SK-N-SH (cell line): ENCODE measurements at regions not wholly inside any gene's neighbourhood (a gene's known extent, or its start where the extent isn't known, plus 50 kb on each side); places are given as distances from the start of the nearest gene placed in this dataset.

Experiments used
- CTCF ChIA-PET: fragments of 300-600, 350-600 bp; formaldehyde crosslinking; extraction: SDS; loops from one replicate; lab custom pipeline; 2021; lab: Yijun Ruan, JAX
- POLR2A ChIA-PET: fragments of 350-600 bp; sonication (Branson Sonifier 250); formaldehyde crosslinking; extraction: SDS; loops from one replicate; lab custom pipeline; 2020; ENCODE audit warnings: antibody characterized with exemption, inconsistent platforms; lab: Yijun Ruan, JAX
- DNase-seq: peaks from one replicate; pipeline ENCODE4 v3.0.0; 2012
- H2AFZ ChIP-seq: fragments of 200-600 bp; sonication (generic); 2 replicates; pipeline ENCODE4 v1.8.1; 2016; ENCODE audit warnings: antibody characterized with exemption, mild to moderate bottlenecking, low read depth
- H3F3A ChIP-seq: fragments of 200-600 bp; sonication (generic); replicated peaks from 2 replicates; pipeline ENCODE3; 2016; ENCODE audit warnings: antibody characterized with exemption, mild to moderate bottlenecking; ENCODE audit not compliant: insufficient read depth
- H3K27ac ChIP-seq, 2 experiments: fragments of 200-500 bp in 1 of 2; fragments of 200-600 bp in 1 of 2; sonication (Bioruptor generic) in 1 of 2; sonication (generic), shearing (Covaris generic) in 1 of 2; 2 replicates each; pipeline versions ENCODE4 v1.5.1 to v1.6.1; 2014 to 2016; ENCODE audit warnings: low read depth in 2 of 2, inconsistent platforms in 1 of 2, low read length in 1 of 2, mild to moderate bottlenecking in 1 of 2, mixed read lengths in 1 of 2
- H3K27me3 ChIP-seq: fragments of 200-600 bp; sonication (generic), shearing (Covaris generic); 2 replicates; pipeline ENCODE4 v1.6.1; 2016; ENCODE audit warnings: mixed run types; ENCODE audit not compliant: insufficient read depth
- H3K36me3 ChIP-seq, 2 experiments: fragments of 200-500 bp in 1 of 2; fragments of 200-600 bp in 1 of 2; sonication (Bioruptor generic) in 1 of 2; sonication (generic) in 1 of 2; replicated peaks in 1 of 2; 2 replicates each; pipeline versions ENCODE3 to v1.5.1; 2014 to 2016; ENCODE audit warnings: low read length in 1 of 2, mild to moderate bottlenecking in 1 of 2; ENCODE audit not compliant: insufficient read depth in 2 of 2, control insufficient read depth in 1 of 2
- H3K4me1 ChIP-seq, 2 experiments: fragments of 200-500 bp in 1 of 2; fragments of 200-600 bp in 1 of 2; sonication (Bioruptor generic) in 1 of 2; sonication (generic), shearing (Covaris generic) in 1 of 2; 2 replicates each; pipeline versions ENCODE4 v1.5.1 to v1.6.1; 2014 to 2016; ENCODE audit warnings: low read depth in 1 of 2, low read length in 1 of 2, mixed run types in 1 of 2; ENCODE audit not compliant: insufficient read depth in 2 of 2, control insufficient read depth in 1 of 2
- H3K4me2 ChIP-seq: fragments of 200-600 bp; sonication (generic), shearing (Covaris generic); 2 replicates; pipeline ENCODE4 v1.6.1; 2017; ENCODE audit warnings: mixed run types
- H3K4me3 ChIP-seq, 2 experiments: fragments of 200-500 bp in 1 of 2; fragments of 200-600 bp in 1 of 2; sonication (Bioruptor generic) in 1 of 2; sonication (generic), shearing (Covaris generic) in 1 of 2; 2 replicates each; pipeline versions ENCODE4 v1.5.1 to v1.8.1; 2014 to 2016; ENCODE audit warnings: low read depth in 2 of 2, inconsistent platforms in 1 of 2, low read length in 1 of 2, mild to moderate bottlenecking in 1 of 2, mixed read lengths in 1 of 2, moderate library complexity in 1 of 2
- H3K79me2 ChIP-seq: fragments of 200-600 bp; sonication (generic); 2 replicates; pipeline ENCODE4 v1.8.1; 2017; ENCODE audit warnings: mild to moderate bottlenecking; ENCODE audit not compliant: insufficient read depth
- H3K9ac ChIP-seq: fragments of 200-600 bp; sonication (generic); 2 replicates; pipeline ENCODE4 v1.6.1; 2017; ENCODE audit warnings: mixed run types
- H3K9me2 ChIP-seq: fragments of 200-600 bp; sonication (generic); 2 replicates; pipeline ENCODE4 v1.6.1; 2017; ENCODE audit warnings: mixed run types
- H3K9me3 ChIP-seq: fragments of 200-600 bp; sonication (generic); 2 replicates; pipeline ENCODE4 v1.6.1; 2017; ENCODE audit warnings: mixed run types, mild to moderate bottlenecking, moderate library complexity
- H4K20me1 ChIP-seq: fragments of 200-600 bp; sonication (generic); 2 replicates; pipeline ENCODE4 v1.6.1; 2017; ENCODE audit warnings: mild to moderate bottlenecking, mixed run types; ENCODE audit not compliant: insufficient read depth
- FOSL2 ChIP-seq: IDR thresholded peaks from 2 replicates; pipeline ENCODE4 v1.4.0; 2012; ENCODE audit warnings: low read depth, mild to moderate bottlenecking, moderate library complexity, borderline replicate concordance
- JUND ChIP-seq: IDR thresholded peaks from 2 replicates; pipeline ENCODE4 v1.4.0; 2012
- MEF2A ChIP-seq: IDR thresholded peaks from 2 replicates; pipeline ENCODE4 v1.4.0; 2012; ENCODE audit warnings: low read depth, borderline replicate concordance
- MXI1 ChIP-seq: IDR thresholded peaks from 2 replicates; pipeline ENCODE4 v1.6.1; 2012; ENCODE audit warnings: mild to moderate bottlenecking, low read depth, low read length, improper control_type of control experiment
- NRF1 ChIP-seq: IDR thresholded peaks from 2 replicates; pipeline ENCODE4 v1.6.1; 2012; ENCODE audit warnings: low read depth, mild to moderate bottlenecking, low read length
- POLR2AphosphoS5 ChIP-seq: IDR thresholded peaks from 2 replicates; pipeline ENCODE4 v1.6.1; 2012; ENCODE audit warnings: low read depth, low read length
- RAD21 ChIP-seq: IDR thresholded peaks from 2 replicates; pipeline ENCODE4 v1.6.1; 2012; ENCODE audit warnings: mild to moderate bottlenecking, low read length
- RFX5 ChIP-seq: IDR thresholded peaks from 2 replicates; pipeline ENCODE4 v1.6.1; 2012; ENCODE audit warnings: mild to moderate bottlenecking, improper control_type of control experiment, low read length
- RXRA ChIP-seq: IDR thresholded peaks from 2 replicates; pipeline ENCODE4 v1.4.0; 2012; ENCODE audit warnings: low read depth, mild to moderate bottlenecking, borderline replicate concordance
- SMC3 ChIP-seq: IDR thresholded peaks from 2 replicates; pipeline ENCODE4 v1.6.1; 2012; ENCODE audit warnings: low read depth, low read length, improper control_type of control experiment
- TAF1 ChIP-seq: IDR thresholded peaks from 2 replicates; pipeline ENCODE4 v1.6.1; 2012; ENCODE audit warnings: low read depth, mild to moderate bottlenecking, low read length, moderate library complexity, borderline replicate concordance
- TEAD4 ChIP-seq: IDR thresholded peaks from 2 replicates; pipeline ENCODE4 v1.4.0; 2012; ENCODE audit warnings: mild to moderate bottlenecking, borderline replicate concordance; ENCODE audit not compliant: insufficient read depth
- YY1 ChIP-seq: IDR thresholded peaks from 2 replicates; pipeline ENCODE4 v1.4.0; 2012; ENCODE audit warnings: low read depth, mild to moderate bottlenecking
- WGBS: methylation state at CpG from one replicate; pipeline ENCODE4 v1.1.6; 2017; ENCODE audit warnings: low lambda C conversion rate; 5-methylcytosine and 5-hydroxymethylcytosine counted together
- TF ChIP-seq, protein P1 (sequence below): IDR thresholded peaks from 2 replicates; pipeline ENCODE4; 2012
- TF ChIP-seq, protein P2 (sequence below): IDR thresholded peaks from 2 replicates; pipeline ENCODE4 v1.4.0; 2012; ENCODE audit warnings: low read depth, borderline replicate concordance
- TF ChIP-seq, protein P3 (sequence below): IDR thresholded peaks from 2 replicates; pipeline ENCODE4 v1.6.1; 2012; ENCODE audit warnings: mild to moderate bottlenecking, low read depth, low read length, moderate library complexity
- TF ChIP-seq, protein P4 (sequence below): fragments of 150-350 bp; IDR thresholded peaks from 2 replicates; pipeline ENCODE4 v1.6.1; 2016; ENCODE audit warnings: mild to moderate bottlenecking, low read depth, low read length
- TF ChIP-seq, protein P5 (sequence below): fragments of 150-350 bp; IDR thresholded peaks from 2 replicates; pipeline ENCODE4 v1.6.1; 2017; ENCODE audit warnings: antibody characterized with exemption, low read length, low read depth, borderline replicate concordance
- TF ChIP-seq, protein P6 (sequence below): IDR thresholded peaks from 2 replicates; pipeline ENCODE4 v1.4.0; 2012; ENCODE audit warnings: low read depth, borderline replicate concordance

DNA sequence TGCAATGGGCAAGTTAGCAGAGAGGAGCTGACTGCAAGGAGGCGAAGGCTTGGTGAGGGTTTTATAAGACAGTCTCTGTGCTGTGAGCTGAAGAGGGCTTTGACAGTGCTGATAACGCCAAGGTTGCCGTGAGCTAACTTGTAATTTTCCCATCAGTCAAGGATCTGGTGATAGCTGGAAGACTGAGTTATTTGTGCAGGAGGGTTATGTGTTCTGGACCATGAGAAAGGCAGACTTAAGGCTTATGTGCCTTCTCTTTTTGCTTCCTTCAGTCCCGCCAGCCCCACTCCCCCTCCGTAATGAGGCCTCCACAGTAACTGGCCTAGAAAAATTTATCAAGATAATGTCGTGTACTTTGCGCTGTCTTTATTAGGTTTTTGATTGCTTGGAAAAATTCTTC lies 94.6 kb downstream of the RTP5 start:
- Histone ChIP-seq H3K36me3 (no peaks in the 10 kb centered on the region), H3K9me2 (no peaks in the 10 kb centered on the region), H4K20me1 (no peaks in the 10 kb centered on the region), H3K79me2 (no peaks in the 10 kb centered on the region), H3K9me3 (no peaks in the 10 kb centered on the region), H3K27me3 (no peaks in the 10 kb centered on the region), H3K4me2 (no peak overlapping the region), H3K4me3 (no peak overlapping the region), H3K9ac (no peak overlapping the region), H3F3A (peaks cover 17% of the 10 kb centered on the region), H2AFZ (no peak overlapping the region), H3K4me1 (peaks cover 8 to 15% of the 10 kb centered on the region in 2 experiments; a peak in 3 of 4 replicates), H3K27ac (no peak overlapping the region)
- TF ChIP-seq MXI1 (no peak), JUND (no peak), TEAD4 (no peak), MEF2A (no peak), SMC3 (no peak), TAF1 (no peak), NRF1 (no peak), RAD21 (no peak), POLR2AphosphoS5 (no peak), RXRA (no peak), FOSL2 (no peak), YY1 (no peak), RFX5 (no peak)
- TF ChIP-seq, protein P1, sequence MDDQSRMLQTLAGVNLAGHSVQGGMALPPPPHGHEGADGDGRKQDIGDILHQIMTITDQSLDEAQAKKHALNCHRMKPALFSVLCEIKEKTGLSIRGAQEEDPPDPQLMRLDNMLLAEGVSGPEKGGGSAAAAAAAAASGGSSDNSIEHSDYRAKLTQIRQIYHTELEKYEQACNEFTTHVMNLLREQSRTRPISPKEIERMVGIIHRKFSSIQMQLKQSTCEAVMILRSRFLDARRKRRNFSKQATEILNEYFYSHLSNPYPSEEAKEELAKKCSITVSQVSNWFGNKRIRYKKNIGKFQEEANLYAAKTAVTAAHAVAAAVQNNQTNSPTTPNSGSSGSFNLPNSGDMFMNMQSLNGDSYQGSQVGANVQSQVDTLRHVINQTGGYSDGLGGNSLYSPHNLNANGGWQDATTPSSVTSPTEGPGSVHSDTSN, result no peak
- TF ChIP-seq, protein P2, sequence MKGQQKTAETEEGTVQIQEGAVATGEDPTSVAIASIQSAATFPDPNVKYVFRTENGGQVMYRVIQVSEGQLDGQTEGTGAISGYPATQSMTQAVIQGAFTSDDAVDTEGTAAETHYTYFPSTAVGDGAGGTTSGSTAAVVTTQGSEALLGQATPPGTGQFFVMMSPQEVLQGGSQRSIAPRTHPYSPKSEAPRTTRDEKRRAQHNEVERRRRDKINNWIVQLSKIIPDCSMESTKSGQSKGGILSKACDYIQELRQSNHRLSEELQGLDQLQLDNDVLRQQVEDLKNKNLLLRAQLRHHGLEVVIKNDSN, result no peak
- TF ChIP-seq, protein P3, sequence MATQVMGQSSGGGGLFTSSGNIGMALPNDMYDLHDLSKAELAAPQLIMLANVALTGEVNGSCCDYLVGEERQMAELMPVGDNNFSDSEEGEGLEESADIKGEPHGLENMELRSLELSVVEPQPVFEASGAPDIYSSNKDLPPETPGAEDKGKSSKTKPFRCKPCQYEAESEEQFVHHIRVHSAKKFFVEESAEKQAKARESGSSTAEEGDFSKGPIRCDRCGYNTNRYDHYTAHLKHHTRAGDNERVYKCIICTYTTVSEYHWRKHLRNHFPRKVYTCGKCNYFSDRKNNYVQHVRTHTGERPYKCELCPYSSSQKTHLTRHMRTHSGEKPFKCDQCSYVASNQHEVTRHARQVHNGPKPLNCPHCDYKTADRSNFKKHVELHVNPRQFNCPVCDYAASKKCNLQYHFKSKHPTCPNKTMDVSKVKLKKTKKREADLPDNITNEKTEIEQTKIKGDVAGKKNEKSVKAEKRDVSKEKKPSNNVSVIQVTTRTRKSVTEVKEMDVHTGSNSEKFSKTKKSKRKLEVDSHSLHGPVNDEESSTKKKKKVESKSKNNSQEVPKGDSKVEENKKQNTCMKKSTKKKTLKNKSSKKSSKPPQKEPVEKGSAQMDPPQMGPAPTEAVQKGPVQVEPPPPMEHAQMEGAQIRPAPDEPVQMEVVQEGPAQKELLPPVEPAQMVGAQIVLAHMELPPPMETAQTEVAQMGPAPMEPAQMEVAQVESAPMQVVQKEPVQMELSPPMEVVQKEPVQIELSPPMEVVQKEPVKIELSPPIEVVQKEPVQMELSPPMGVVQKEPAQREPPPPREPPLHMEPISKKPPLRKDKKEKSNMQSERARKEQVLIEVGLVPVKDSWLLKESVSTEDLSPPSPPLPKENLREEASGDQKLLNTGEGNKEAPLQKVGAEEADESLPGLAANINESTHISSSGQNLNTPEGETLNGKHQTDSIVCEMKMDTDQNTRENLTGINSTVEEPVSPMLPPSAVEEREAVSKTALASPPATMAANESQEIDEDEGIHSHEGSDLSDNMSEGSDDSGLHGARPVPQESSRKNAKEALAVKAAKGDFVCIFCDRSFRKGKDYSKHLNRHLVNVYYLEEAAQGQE, result no peak
- TF ChIP-seq, protein P4, sequence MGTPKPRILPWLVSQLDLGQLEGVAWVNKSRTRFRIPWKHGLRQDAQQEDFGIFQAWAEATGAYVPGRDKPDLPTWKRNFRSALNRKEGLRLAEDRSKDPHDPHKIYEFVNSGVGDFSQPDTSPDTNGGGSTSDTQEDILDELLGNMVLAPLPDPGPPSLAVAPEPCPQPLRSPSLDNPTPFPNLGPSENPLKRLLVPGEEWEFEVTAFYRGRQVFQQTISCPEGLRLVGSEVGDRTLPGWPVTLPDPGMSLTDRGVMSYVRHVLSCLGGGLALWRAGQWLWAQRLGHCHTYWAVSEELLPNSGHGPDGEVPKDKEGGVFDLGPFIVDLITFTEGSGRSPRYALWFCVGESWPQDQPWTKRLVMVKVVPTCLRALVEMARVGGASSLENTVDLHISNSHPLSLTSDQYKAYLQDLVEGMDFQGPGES, result no peak
- TF ChIP-seq, protein P5, sequence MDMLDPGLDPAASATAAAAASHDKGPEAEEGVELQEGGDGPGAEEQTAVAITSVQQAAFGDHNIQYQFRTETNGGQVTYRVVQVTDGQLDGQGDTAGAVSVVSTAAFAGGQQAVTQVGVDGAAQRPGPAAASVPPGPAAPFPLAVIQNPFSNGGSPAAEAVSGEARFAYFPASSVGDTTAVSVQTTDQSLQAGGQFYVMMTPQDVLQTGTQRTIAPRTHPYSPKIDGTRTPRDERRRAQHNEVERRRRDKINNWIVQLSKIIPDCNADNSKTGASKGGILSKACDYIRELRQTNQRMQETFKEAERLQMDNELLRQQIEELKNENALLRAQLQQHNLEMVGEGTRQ, result no peak
- TF ChIP-seq, protein P6, sequence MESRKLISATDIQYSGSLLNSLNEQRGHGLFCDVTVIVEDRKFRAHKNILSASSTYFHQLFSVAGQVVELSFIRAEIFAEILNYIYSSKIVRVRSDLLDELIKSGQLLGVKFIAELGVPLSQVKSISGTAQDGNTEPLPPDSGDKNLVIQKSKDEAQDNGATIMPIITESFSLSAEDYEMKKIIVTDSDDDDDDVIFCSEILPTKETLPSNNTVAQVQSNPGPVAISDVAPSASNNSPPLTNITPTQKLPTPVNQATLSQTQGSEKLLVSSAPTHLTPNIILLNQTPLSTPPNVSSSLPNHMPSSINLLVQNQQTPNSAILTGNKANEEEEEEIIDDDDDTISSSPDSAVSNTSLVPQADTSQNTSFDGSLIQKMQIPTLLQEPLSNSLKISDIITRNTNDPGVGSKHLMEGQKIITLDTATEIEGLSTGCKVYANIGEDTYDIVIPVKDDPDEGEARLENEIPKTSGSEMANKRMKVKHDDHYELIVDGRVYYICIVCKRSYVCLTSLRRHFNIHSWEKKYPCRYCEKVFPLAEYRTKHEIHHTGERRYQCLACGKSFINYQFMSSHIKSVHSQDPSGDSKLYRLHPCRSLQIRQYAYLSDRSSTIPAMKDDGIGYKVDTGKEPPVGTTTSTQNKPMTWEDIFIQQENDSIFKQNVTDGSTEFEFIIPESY, result no peak
- ChIA-PET POLR2A (no interaction called here), CTCF (interaction anchor here (0.8 kb wide), 1 partner anchor 13 kb away, joined by 4 read pairs; no protein-coding TSS in a partner anchor)
- no peak for DNase-seq
- 88% methylated on average over 7 of the region's 7 CpGs for WGBS
